Endothelial cell of umbilical vein (primary cell): ENCODE measurements at regions not wholly inside any gene's neighbourhood (a gene's known extent, or its start where the extent isn't known, plus 50 kb on each side); places are given as distances from the start of the nearest gene placed in this dataset.

Source experiments
- BruUV-seq: library from RNA; stranded (reverse); fragments of 400-500 nt; replicated peaks from 2 replicates; lab custom pipeline; 2021; lab: Mats Ljungman, UMichigan
- CTCF ChIA-PET: fragments of 300-600, 350-600 bp; sonication (Branson Sonifier 250); formaldehyde crosslinking; loops from one replicate; lab custom pipeline; 2021; ENCODE audit warnings: antibody characterized with exemption, inconsistent platforms; lab: Charles Lee
- POLR2A ChIA-PET: fragments of 300-600, 350-600 bp; sonication (Branson Sonifier 250); formaldehyde crosslinking; loops from one replicate; lab custom pipeline; 2021; ENCODE audit warnings: antibody characterized with exemption, inconsistent platforms; lab: Charles Lee
- DNase-seq: peaks from one replicate; pipeline ENCODE4 v3.0.0-alpha.2; 2011; ENCODE audit warnings: low read depth, low spot score
- FAIRE-seq: peaks from 2 replicates; lab custom pipeline; 2011; peaks lifted over from hg19 to GRCh38; lab: Jason Lieb, UNC
- H2AFZ ChIP-seq: 2 replicates; pipeline ENCODE4 v1.6.0; 2012; ENCODE audit warnings: low read depth, low read length, control low read depth, inconsistent platforms
- H3K27ac ChIP-seq: 2 replicates; pipeline ENCODE4 v1.5.1; 2011; ENCODE audit warnings: low read depth, mild to moderate bottlenecking, control low read depth, low read length, moderate library complexity; ENCODE audit not compliant: insufficient read depth
- H3K27me3 ChIP-seq, 2 experiments: 2 replicates each; pipeline versions ENCODE4 v1.6.0 to v1.6.1; 2011; ENCODE audit warnings: low read length in 2 of 2, mixed read lengths in 1 of 2; ENCODE audit not compliant: control insufficient read depth in 2 of 2, insufficient read depth in 2 of 2
- H3K36me3 ChIP-seq, 2 experiments: 2 replicates in 1 of 2; 3 replicates in 1 of 2; pipeline ENCODE4 v1.5.1; 2011; ENCODE audit warnings: low read length in 2 of 2, mild to moderate bottlenecking in 1 of 2, moderate library complexity in 1 of 2; ENCODE audit not compliant: control insufficient read depth in 2 of 2, insufficient read depth in 2 of 2; ENCODE audit errors: extremely low read depth in 1 of 2
- H3K4me1 ChIP-seq: 3 replicates; pipeline ENCODE4 v1.5.1; 2011; ENCODE audit warnings: mild to moderate bottlenecking, low read length; ENCODE audit not compliant: control insufficient read depth, insufficient read depth; ENCODE audit errors: extremely low read depth
- H3K4me2 ChIP-seq: 2 replicates; pipeline ENCODE4 v1.6.1; 2011; ENCODE audit warnings: low read length, control low read depth, mixed read lengths; ENCODE audit not compliant: insufficient read depth
- H3K4me3 ChIP-seq, 3 experiments: fragments of 200-600 bp in 1 of 3; sonication (generic), shearing (Covaris generic) in 1 of 3; replicated peaks in 1 of 3; 2 replicates each; pipeline ENCODE4 v1.5.1; 2011 to 2016; ENCODE audit warnings: control low read depth in 3 of 3, low read length in 3 of 3, mild to moderate bottlenecking in 2 of 3, inconsistent platforms in 1 of 3, low read depth in 1 of 3, moderate library complexity in 1 of 3; ENCODE audit not compliant: insufficient read depth in 1 of 3
- H3K79me2 ChIP-seq: 2 replicates; pipeline ENCODE4 v1.6.0; 2012; ENCODE audit warnings: low read length, inconsistent platforms; ENCODE audit not compliant: control insufficient read depth, insufficient read depth
- H3K9ac ChIP-seq: replicated peaks from 2 replicates; pipeline ENCODE3; 2011; ENCODE audit warnings: low read length, control low read depth; ENCODE audit not compliant: insufficient read depth; ENCODE audit errors: extremely low read depth
- H3K9me1 ChIP-seq: replicated peaks from 3 replicates; pipeline ENCODE4 v1.6.0; 2011; ENCODE audit warnings: mild to moderate bottlenecking, low read length; ENCODE audit not compliant: control insufficient read depth, insufficient read depth; ENCODE audit errors: extremely low read depth
- H3K9me3 ChIP-seq: replicated peaks from 2 replicates; pipeline ENCODE4 v1.5.1; 2012; ENCODE audit warnings: low read length, inconsistent platforms; ENCODE audit not compliant: control insufficient read depth, insufficient read depth
- H4K20me1 ChIP-seq: replicated peaks from 2 replicates; pipeline ENCODE3; 2011; ENCODE audit warnings: mild to moderate bottlenecking, low read length; ENCODE audit not compliant: control insufficient read depth, insufficient read depth; ENCODE audit errors: extremely low read depth
- CTCF ChIP-seq, 2 donors: IDR thresholded peaks; 1 replicate in 1 of 2; 2 replicates in 1 of 2; pipeline ENCODE4 v1.5.1; 2011; ENCODE audit warnings: low read length in 2 of 2, mild to moderate bottlenecking in 2 of 2, moderate library complexity in 2 of 2, control low read depth in 1 of 2, inconsistent platforms in 1 of 2, low read depth in 1 of 2; ENCODE audit not compliant: insufficient read depth in 1 of 2; ENCODE audit errors: extremely low read depth in 1 of 2
- EZH2 ChIP-seq: IDR thresholded peaks from 2 replicates; pipeline ENCODE4 v1.6.1; 2012; ENCODE audit warnings: borderline replicate concordance, low read depth, mild to moderate bottlenecking, moderate library complexity, low read length, inconsistent platforms; ENCODE audit not compliant: severe bottlenecking
- FOS ChIP-seq: IDR thresholded peaks from 2 replicates; pipeline ENCODE4 v1.6.1; 2011; ENCODE audit warnings: mild to moderate bottlenecking, low read length, moderate library complexity, borderline replicate concordance; ENCODE audit not compliant: insufficient read depth
- GATA2 ChIP-seq: IDR thresholded peaks from 2 replicates; pipeline ENCODE4 v1.7.0; 2011; ENCODE audit warnings: low read depth, mild to moderate bottlenecking, moderate library complexity, mixed read lengths, low read length; ENCODE audit not compliant: insufficient read length, insufficient read depth
- JUN ChIP-seq: IDR thresholded peaks from 2 replicates; pipeline ENCODE4 v1.6.1; 2011; ENCODE audit warnings: borderline replicate concordance, low read depth; ENCODE audit not compliant: insufficient read length, insufficient read depth
- MAX ChIP-seq: IDR thresholded peaks from 2 replicates; pipeline ENCODE4 v1.6.1; 2011; ENCODE audit not compliant: insufficient read depth, insufficient read length
- MYC ChIP-seq: IDR thresholded peaks from one replicate; pipeline ENCODE4 v1.6.1; 2011; ENCODE audit warnings: mild to moderate bottlenecking, low read depth, low read length
- POLR2A ChIP-seq: IDR thresholded peaks from 2 replicates; pipeline ENCODE4 v1.6.1; 2012; ENCODE audit warnings: low read depth, mild to moderate bottlenecking, control low read depth, low read length
- POLR2AphosphoS5 ChIP-seq: IDR thresholded peaks from 2 replicates; pipeline ENCODE4 v1.6.1; 2012; ENCODE audit warnings: low read depth, mild to moderate bottlenecking, control low read depth, low read length, moderate library complexity; ENCODE audit not compliant: insufficient read depth
- dilution Hi-C: fragments of 300-500 bp; cut with MboI; formaldehyde crosslinking; loops from one replicate; pipeline ENCODE4 v1.15.0; 2019; ENCODE audit warnings: low sequenced_read_pairs; ENCODE audit not compliant: extremely low pct_ligation_motif_present
- intact Hi-C: fragments of 100-400 bp; cut with micrococcal nuclease; formaldehyde crosslinking; loops from one replicate; pipeline ENCODE4 v1.10.0; 2022

- BruUV-seq = no TSS peak
- H3K9ac ChIP-seq = no peak overlapping the region
- dilution Hi-C loops = no loop called here
- no peak overlapping the region for H3K4me2 ChIP-seq
- no peak for FAIRE-seq
- no peaks in the 10 kb centered on the region for H3K79me2 ChIP-seq
- H3K36me3 ChIP-seq = no peaks in the 10 kb centered on the region
- no peaks in the 10 kb centered on the region for H3K4me1 ChIP-seq
- no peak overlapping the region for H3K4me3 ChIP-seq
- H2AFZ ChIP-seq = no peak overlapping the region
- ChIA-PET CTCF (no interaction called here), POLR2A (no interaction called here)
- H3K9me3 ChIP-seq = peaks cover 3% of the 10 kb centered on the region
- DNase-seq = no peak
- H3K9me1 ChIP-seq = no peaks in the 10 kb centered on the region
- H4K20me1 ChIP-seq = no peaks in the 10 kb centered on the region
- TF ChIP-seq POLR2AphosphoS5 (no peak), JUN (no peak), FOS (no peak), POLR2A (no peak), EZH2 (no peak), GATA2 (no peak), MAX (no peak), MYC (no peak), CTCF (IDR thresholded peaks at IDR 0.05; ENCODE audit: extremely low read depth in 1 of 2, insufficient read depth in 1 of 2, low read depth in 1 of 2, low read length in 2 of 2) (no peak)
- H3K27me3 ChIP-seq = no peaks in the 10 kb centered on the region
- H3K27ac ChIP-seq = no peak overlapping the region
- intact Hi-C loops = no loop called here
These were observed 873.5 kb upstream of the LRFN5 start for GRCh38 chr14:40733206-40733605.
